ENCODE measurements at regions not wholly inside any gene's neighbourhood (a gene's known extent, or its start where the extent isn't known, plus 50 kb on each side); places are given as distances from the start of the nearest gene placed in this dataset.

GRCh38 chr13:83221813-83222241 lies 660.4 kb downstream of the SLITRK1 start:
- Mint-ChIP-seq H3K4me3 (no peak overlapping the region), H3K9me3 (peaks cover 3% of the 10 kb centered on the region), H3K36me3 (no peaks in the 10 kb centered on the region), H3K27me3 (no peaks in the 10 kb centered on the region), H3K4me1 (no peaks in the 10 kb centered on the region), H3K27ac (no peak overlapping the region)
- ATAC-seq: no peak

- H3K36me3 Mint-ChIP-seq: no peaks in the 10 kb centered on the region
- no peak for ATAC-seq
- H3K27me3 Mint-ChIP-seq: no peaks in the 10 kb centered on the region
- no peak overlapping the region for H3K4me3 Mint-ChIP-seq
- H3K27ac Mint-ChIP-seq: no peak overlapping the region
- H3K9me3 Mint-ChIP-seq: peaks cover 3% of the 10 kb centered on the region
- no peaks in the 10 kb centered on the region for H3K4me1 Mint-ChIP-seq
Observed at GRCh38 chr13:83221256-83221655, 661.0 kb downstream of the SLITRK1 start.

- Mint-ChIP-seq H3K27ac (no peak overlapping the region), H3K4me3 (no peak overlapping the region), H3K4me1 (no peaks in the 10 kb centered on the region), H3K27me3 (no peaks in the 10 kb centered on the region), H3K9me3 (peaks cover 3% of the 10 kb centered on the region), H3K36me3 (no peaks in the 10 kb centered on the region)
- no peak for ATAC-seq
Observed at GRCh38 chr13:83220241-83220640, 662.0 kb downstream of the SLITRK1 start.

- Mint-ChIP-seq H3K4me3 (no peak overlapping the region), H3K27ac (no peak overlapping the region), H3K36me3 (no peaks in the 10 kb centered on the region), H3K4me1 (no peaks in the 10 kb centered on the region), H3K27me3 (no peaks in the 10 kb centered on the region), H3K9me3 (peaks cover 3% of the 10 kb centered on the region)
- ATAC-seq: no peak
Observed at GRCh38 chr13:83219832-83220231, 662.4 kb downstream of the SLITRK1 start.

GRCh38 chr13:83216479-83217245 lies 665.6 kb downstream of the SLITRK1 start:
- Mint-ChIP-seq H3K36me3 (no peaks in the 10 kb centered on the region), H3K4me1 (no peaks in the 10 kb centered on the region), H3K27me3 (no peaks in the 10 kb centered on the region), H3K9me3 (peaks cover 3% of the 10 kb centered on the region), H3K27ac (no peak overlapping the region), H3K4me3 (no peak overlapping the region)
- ATAC-seq: no peak

GRCh38 chr13:83215627-83216026 lies 666.6 kb downstream of the SLITRK1 start:
- no peaks in the 10 kb centered on the region for H3K27me3 Mint-ChIP-seq
- H3K4me1 Mint-ChIP-seq: no peaks in the 10 kb centered on the region
- H3K4me3 Mint-ChIP-seq: no peak overlapping the region
- peaks cover 3% of the 10 kb centered on the region for H3K9me3 Mint-ChIP-seq
- no peak overlapping the region for H3K27ac Mint-ChIP-seq
- no peaks in the 10 kb centered on the region for H3K36me3 Mint-ChIP-seq
- no peak for ATAC-seq

GRCh38 chr13:83214452-83214851 lies 667.8 kb downstream of the SLITRK1 start:
- no peak overlapping the region for H3K4me3 Mint-ChIP-seq
- no peak overlapping the region for H3K27ac Mint-ChIP-seq
- peaks cover 3% of the 10 kb centered on the region for H3K9me3 Mint-ChIP-seq
- H3K27me3 Mint-ChIP-seq: no peaks in the 10 kb centered on the region
- no peaks in the 10 kb centered on the region for H3K36me3 Mint-ChIP-seq
- no peaks in the 10 kb centered on the region for H3K4me1 Mint-ChIP-seq
- ATAC-seq: no peak

- H3K9me3 Mint-ChIP-seq: peaks cover 3% of the 10 kb centered on the region
- H3K27me3 Mint-ChIP-seq: no peaks in the 10 kb centered on the region
- no peak overlapping the region for H3K27ac Mint-ChIP-seq
- H3K4me1 Mint-ChIP-seq: no peaks in the 10 kb centered on the region
- no peak overlapping the region for H3K4me3 Mint-ChIP-seq
- no peak for ATAC-seq
- no peaks in the 10 kb centered on the region for H3K36me3 Mint-ChIP-seq
Observed at GRCh38 chr13:83211301-83211700, 671.0 kb downstream of the SLITRK1 start.

GRCh38 chr13:83204886-83205285 lies 677.4 kb downstream of the SLITRK1 start:
- peaks cover 3% of the 10 kb centered on the region for H3K9me3 Mint-ChIP-seq
- no peak overlapping the region for H3K4me3 Mint-ChIP-seq
- no peak overlapping the region for H3K27ac Mint-ChIP-seq
- no peaks in the 10 kb centered on the region for H3K36me3 Mint-ChIP-seq
- no peaks in the 10 kb centered on the region for H3K4me1 Mint-ChIP-seq
- ATAC-seq: no peak
- H3K27me3 Mint-ChIP-seq: no peaks in the 10 kb centered on the region

- Mint-ChIP-seq H3K4me1 (no peaks in the 10 kb centered on the region), H3K36me3 (no peaks in the 10 kb centered on the region), H3K4me3 (no peak overlapping the region), H3K9me3 (peaks cover 5% of the 10 kb centered on the region), H3K27ac (no peak overlapping the region), H3K27me3 (no peaks in the 10 kb centered on the region)
- ATAC-seq: no peak
Observed at GRCh38 chr13:83201506-83201905, 680.8 kb downstream of the SLITRK1 start.

- Mint-ChIP-seq H3K27ac (no peak overlapping the region), H3K36me3 (no peaks in the 10 kb centered on the region), H3K4me1 (no peaks in the 10 kb centered on the region), H3K27me3 (no peaks in the 10 kb centered on the region), H3K4me3 (no peak overlapping the region), H3K9me3 (peaks cover 7% of the 10 kb centered on the region)
- ATAC-seq: no peak
Observed at GRCh38 chr13:83197316-83197715, 685.0 kb downstream of the SLITRK1 start.

- Mint-ChIP-seq H3K9me3 (peaks cover 9% of the 10 kb centered on the region), H3K36me3 (no peaks in the 10 kb centered on the region), H3K27me3 (no peaks in the 10 kb centered on the region), H3K4me3 (no peak overlapping the region), H3K4me1 (no peaks in the 10 kb centered on the region), H3K27ac (no peak overlapping the region)
- no peak for ATAC-seq
Observed at GRCh38 chr13:83190020-83190419, 692.3 kb downstream of the SLITRK1 start.

- Mint-ChIP-seq H3K27ac (no peak overlapping the region), H3K36me3 (no peaks in the 10 kb centered on the region), H3K27me3 (no peaks in the 10 kb centered on the region), H3K4me3 (no peak overlapping the region), H3K4me1 (no peaks in the 10 kb centered on the region), H3K9me3 (peaks cover 6% of the 10 kb centered on the region)
- ATAC-seq: no peak
Observed at GRCh38 chr13:83184819-83185218, 697.5 kb downstream of the SLITRK1 start.

GRCh38 chr13:83184150-83184475 lies 698.2 kb downstream of the SLITRK1 start:
- H3K4me1 Mint-ChIP-seq: no peaks in the 10 kb centered on the region
- H3K9me3 Mint-ChIP-seq: peaks cover 6% of the 10 kb centered on the region
- no peak for ATAC-seq
- H3K27ac Mint-ChIP-seq: no peak overlapping the region
- no peaks in the 10 kb centered on the region for H3K27me3 Mint-ChIP-seq
- H3K36me3 Mint-ChIP-seq: no peaks in the 10 kb centered on the region
- no peak overlapping the region for H3K4me3 Mint-ChIP-seq

GRCh38 chr13:83183439-83184149 lies 698.7 kb downstream of the SLITRK1 start:
- peaks cover 6% of the 10 kb centered on the region for H3K9me3 Mint-ChIP-seq
- no peak overlapping the region for H3K27ac Mint-ChIP-seq
- peak; percentile 39 for ATAC-seq
- H3K36me3 Mint-ChIP-seq: no peaks in the 10 kb centered on the region
- H3K4me1 Mint-ChIP-seq: no peaks in the 10 kb centered on the region
- H3K27me3 Mint-ChIP-seq: no peaks in the 10 kb centered on the region
- H3K4me3 Mint-ChIP-seq: no peak overlapping the region

- no peaks in the 10 kb centered on the region for H3K27me3 Mint-ChIP-seq
- H3K27ac Mint-ChIP-seq: no peak overlapping the region
- H3K36me3 Mint-ChIP-seq: no peaks in the 10 kb centered on the region
- H3K4me3 Mint-ChIP-seq: no peak overlapping the region
- ATAC-seq: no peak
- H3K9me3 Mint-ChIP-seq: peaks cover 6% of the 10 kb centered on the region
- H3K4me1 Mint-ChIP-seq: no peaks in the 10 kb centered on the region
Observed at GRCh38 chr13:83182845-83183244, 699.4 kb downstream of the SLITRK1 start.
